H1 (cell line): ENCODE measurements at regions not wholly inside any gene's neighbourhood (a gene's known extent, or its start where the extent isn't known, plus 50 kb on each side); places are given as distances from the start of the nearest gene placed in this dataset.

Experiments used
- BCL11A ChIP-seq, 2 experiments: IDR thresholded peaks; one replicate each; pipeline ENCODE4 v1.6.1; 2011; ENCODE audit warnings: low read depth in 2 of 2, low read length in 2 of 2, mild to moderate bottlenecking in 2 of 2
- CTCF ChIP-seq, 3 experiments: IDR thresholded peaks; 1 replicate in 2 of 3; 2 replicates in 1 of 3; pipeline versions ENCODE4 v1.5.1 to v1.6.1; 2011; ENCODE audit warnings: low read length in 3 of 3, mild to moderate bottlenecking in 3 of 3, inconsistent platforms in 2 of 3, low read depth in 1 of 3, moderate library complexity in 1 of 3; ENCODE audit not compliant: insufficient read depth in 1 of 3; ENCODE audit errors: control extremely low read depth in 1 of 3
- EGR1 ChIP-seq: IDR thresholded peaks from 2 replicates; pipeline ENCODE4 v1.6.1; 2011; ENCODE audit warnings: low read depth, low read length, borderline replicate concordance
- HDAC6 ChIP-seq: IDR thresholded peaks from one replicate; pipeline ENCODE4 v1.7.1; 2012; ENCODE audit warnings: low read depth, mild to moderate bottlenecking, inconsistent platforms, low read length, moderate library complexity
- KDM5A ChIP-seq: fragments of 200-600 bp; IDR thresholded peaks from 2 replicates; pipeline ENCODE4 v1.7.1; 2012; ENCODE audit warnings: mild to moderate bottlenecking, low read length, inconsistent platforms, mixed read lengths
- MAFK ChIP-seq: IDR thresholded peaks from 2 replicates; pipeline ENCODE4 v1.6.1; 2012; ENCODE audit warnings: low read depth, mild to moderate bottlenecking, improper control_type of control experiment, low read length

DNA sequence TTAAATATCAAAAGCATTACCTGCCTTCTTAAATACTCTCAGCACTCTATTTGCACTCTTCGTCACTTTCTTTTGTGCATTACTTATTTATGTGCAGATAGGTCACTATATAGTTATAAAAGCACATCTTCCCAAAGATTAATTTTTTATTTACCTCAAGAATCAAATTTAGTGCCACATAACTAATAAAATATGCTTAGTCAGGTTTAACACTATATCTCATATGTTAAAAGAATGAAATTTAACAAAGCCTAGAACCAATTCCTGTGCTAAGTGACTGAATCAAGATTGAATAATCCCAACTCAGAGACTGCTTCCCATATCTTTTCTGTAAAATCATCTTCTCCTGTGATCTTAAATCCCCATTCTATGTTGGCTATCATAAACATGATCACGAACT lies 957.5 kb upstream of the NXPH2 start:
- TF ChIP-seq EGR1 (no peak), MAFK (no peak), CTCF (IDR thresholded peaks at IDR 0.05; ENCODE audit: control extremely low read depth in 1 of 3, insufficient read depth in 1 of 3, low read depth in 1 of 3, low read length in 3 of 3) (no peak), BCL11A (IDR thresholded peaks at IDR 0.05; ENCODE audit: low read depth in 2 of 2, low read length in 2 of 2) (no peak), KDM5A (no peak), HDAC6 (no peak)
